HUES64 (cell line): ENCODE measurements at regions not wholly inside any gene's neighbourhood (a gene's known extent, or its start where the extent isn't known, plus 50 kb on each side); places are given as distances from the start of the nearest gene placed in this dataset.

ENCODE experiments used
- H3K27ac ChIP-seq: 2 replicates; pipeline ENCODE4 v1.7.0; 2013; ENCODE audit warnings: low read depth, low read length, inconsistent platforms
- H3K27me3 ChIP-seq: 2 replicates; pipeline ENCODE4 v1.6.1; 2013; ENCODE audit warnings: mild to moderate bottlenecking, low read length; ENCODE audit not compliant: insufficient read depth
- H3K36me3 ChIP-seq: 2 replicates; pipeline ENCODE4 v1.6.1; 2013; ENCODE audit warnings: mild to moderate bottlenecking, low read length; ENCODE audit not compliant: insufficient read depth
- H3K4me1 ChIP-seq: 2 replicates; pipeline ENCODE4 v1.6.1; 2013; ENCODE audit warnings: mild to moderate bottlenecking, low read length, moderate library complexity; ENCODE audit not compliant: insufficient read depth
- H3K4me3 ChIP-seq: 2 replicates; pipeline ENCODE4 v1.5.1; 2013; ENCODE audit warnings: mild to moderate bottlenecking, low read length, moderate library complexity
- H3K9ac ChIP-seq: 2 replicates; pipeline ENCODE4 v1.6.1; 2013; ENCODE audit warnings: mild to moderate bottlenecking, low read depth, low read length
- H3K9me3 ChIP-seq: 2 replicates; pipeline ENCODE4 v1.6.1; 2013; ENCODE audit warnings: low read depth, low read length; ENCODE audit not compliant: insufficient read depth
- WGBS: fragments of 150-250, 120-280 bp; methylation state at CpG from one replicate; pipeline ENCODE4 v1.1.7; 2013; ENCODE audit warnings: missing lambda C conversion rate; 5-methylcytosine and 5-hydroxymethylcytosine counted together

DNA sequence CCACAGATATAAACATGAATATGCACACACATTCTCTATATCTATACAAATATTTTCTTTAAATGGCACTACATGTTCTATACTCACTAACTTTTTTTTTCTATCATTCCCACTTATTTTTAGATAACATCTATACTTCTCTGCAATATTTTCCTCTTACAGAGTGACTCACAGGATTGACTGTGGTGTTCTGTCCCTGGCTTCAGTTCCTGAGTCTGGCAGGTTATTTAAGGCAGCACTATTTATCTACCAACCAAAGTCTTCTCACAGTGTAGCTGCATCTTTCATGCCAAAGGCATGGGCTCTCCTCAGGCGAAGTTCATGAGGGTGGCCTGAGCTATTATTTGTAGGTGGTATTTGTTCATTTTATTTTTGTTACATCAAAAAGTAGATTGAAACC, 409.0 kb downstream of the PRR16 start:
- Histone ChIP-seq H3K27me3 (no peaks in the 10 kb centered on the region), H3K4me1 (peaks cover 8% of the 10 kb centered on the region; the same call in 1 of the 2 replicates), H3K9ac (no peak overlapping the region), H3K27ac (no peak overlapping the region), H3K9me3 (no peaks in the 10 kb centered on the region), H3K4me3 (no peak overlapping the region), H3K36me3 (no peaks in the 10 kb centered on the region)
- 100% methylated on average over 1 of the region's 1 CpG for WGBS

DNA sequence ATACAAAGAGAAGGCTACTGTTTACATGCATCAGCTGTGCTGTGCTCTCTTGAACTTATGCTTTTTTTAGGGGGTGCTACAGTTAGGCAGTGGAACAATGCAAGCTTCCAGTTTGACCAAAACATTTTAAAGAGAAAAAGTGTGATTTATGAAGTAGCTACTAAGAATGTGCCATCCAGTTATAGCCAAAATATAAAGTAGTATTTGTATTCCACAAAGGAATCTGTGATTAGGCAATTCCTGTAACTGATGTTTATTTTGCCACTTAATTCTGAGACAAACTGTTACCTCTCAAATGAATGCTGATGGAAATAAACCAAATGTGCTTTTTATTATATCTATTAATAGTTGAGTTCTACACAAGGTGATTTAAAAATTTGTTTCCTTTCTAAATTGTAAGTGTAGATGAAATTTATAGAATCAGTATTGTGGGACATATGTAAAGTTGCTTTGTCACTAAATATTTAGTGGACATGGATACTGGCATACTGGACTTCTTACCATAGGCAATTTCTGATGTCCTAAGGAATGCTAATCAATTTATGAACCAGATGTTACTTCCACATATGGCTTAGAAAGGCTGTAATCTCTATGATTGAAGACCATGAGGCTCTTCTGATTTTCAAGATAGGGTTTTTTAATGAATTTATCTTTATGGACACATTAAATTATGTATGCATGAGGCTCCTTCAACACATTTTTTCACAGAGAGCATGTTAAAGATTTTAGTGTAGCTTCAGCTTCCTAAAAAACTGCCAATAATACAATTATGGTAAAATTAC, 410.2 kb downstream of the PRR16 start:
- Histone ChIP-seq H3K4me3 (no peak overlapping the region), H3K4me1 (no peaks in the 10 kb centered on the region), H3K9ac (no peak overlapping the region), H3K27me3 (no peaks in the 10 kb centered on the region), H3K36me3 (no peaks in the 10 kb centered on the region), H3K9me3 (no peaks in the 10 kb centered on the region), H3K27ac (no peak overlapping the region)

DNA sequence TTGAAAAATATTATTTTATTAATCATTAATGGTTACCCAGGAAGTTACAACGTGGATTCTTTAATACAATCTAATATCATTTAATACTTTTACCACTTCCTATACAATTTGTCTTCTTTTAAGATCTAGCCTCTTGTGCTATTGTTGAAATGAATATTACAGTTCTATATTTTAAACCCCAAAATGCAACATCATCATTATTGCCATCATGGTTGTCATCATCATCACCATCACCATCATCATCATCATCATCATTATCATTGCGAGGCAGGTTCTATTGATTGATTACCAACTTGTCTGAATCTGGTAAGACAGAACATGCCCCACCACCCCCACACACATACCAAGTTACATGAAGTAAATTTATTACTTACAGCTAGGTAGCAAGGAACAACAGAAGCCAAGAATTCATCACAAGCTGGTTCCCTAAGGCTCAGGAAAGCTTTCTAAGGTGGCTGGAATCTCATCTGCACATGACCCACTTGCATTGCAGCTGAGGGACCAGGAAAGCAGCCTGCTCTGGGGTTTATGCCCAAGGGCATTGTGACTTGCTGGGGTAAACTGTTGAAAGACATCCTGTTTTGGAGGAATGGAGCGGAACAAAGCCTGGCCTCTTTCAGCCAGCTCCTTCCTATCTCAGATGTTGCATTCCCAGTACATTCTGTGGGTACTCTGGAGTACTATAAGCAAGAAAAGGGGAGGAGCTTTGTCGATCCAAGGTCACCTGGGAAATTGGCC, 418.1 kb downstream of the PRR16 start:
- no peak overlapping the region for H3K4me3 ChIP-seq
- no peaks in the 10 kb centered on the region for H3K9me3 ChIP-seq
- no peaks in the 10 kb centered on the region for H3K4me1 ChIP-seq
- 82% methylated on average over 2 of the region's 4 CpGs for WGBS
- no peak overlapping the region for H3K9ac ChIP-seq
- no peaks in the 10 kb centered on the region for H3K36me3 ChIP-seq
- H3K27ac ChIP-seq, result no peak overlapping the region
- no peaks in the 10 kb centered on the region for H3K27me3 ChIP-seq

- no peak overlapping the region for H3K27ac ChIP-seq
- H3K4me1 ChIP-seq, result no peaks in the 10 kb centered on the region
- H3K9ac ChIP-seq, result no peak overlapping the region
- 96% methylated on average over 7 of the region's 7 CpGs for WGBS
- H3K9me3 ChIP-seq, result no peaks in the 10 kb centered on the region
- H3K36me3 ChIP-seq, result no peaks in the 10 kb centered on the region
- H3K27me3 ChIP-seq, result no peaks in the 10 kb centered on the region
- H3K4me3 ChIP-seq, result no peak overlapping the region
Measured at GRCh38 chr5:120886351-120886860, 422.3 kb downstream of the PRR16 start.

DNA sequence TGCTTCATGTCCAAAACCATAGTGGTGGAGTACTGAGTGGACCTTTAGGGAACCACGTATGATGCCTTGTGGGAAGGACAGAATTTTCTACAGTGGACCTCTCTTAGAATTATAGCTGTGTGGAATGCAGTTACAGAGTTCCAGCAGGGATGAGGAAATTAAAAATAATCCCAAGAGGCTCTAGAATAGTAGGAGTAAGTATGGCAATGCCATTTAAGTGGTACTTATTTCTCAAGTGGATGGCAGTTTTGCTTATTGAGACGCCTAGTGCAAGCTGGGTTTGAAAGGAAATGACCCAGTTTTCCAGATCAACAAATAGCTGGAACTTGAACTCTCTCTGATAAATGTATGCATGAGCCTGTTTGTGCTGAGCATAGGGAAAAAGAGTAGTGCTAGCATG, 431.6 kb downstream of the PRR16 start:
- Histone ChIP-seq H3K36me3 (no peaks in the 10 kb centered on the region), H3K9me3 (no peaks in the 10 kb centered on the region), H3K4me1 (no peaks in the 10 kb centered on the region), H3K9ac (no peak overlapping the region), H3K27me3 (no peaks in the 10 kb centered on the region), H3K4me3 (no peak overlapping the region), H3K27ac (no peak overlapping the region)
- WGBS, result 92% methylated on average over 2 of the region's 2 CpGs

GRCh38 chr5:120901199-120901598, 437.1 kb downstream of the PRR16 start:
- H3K9me3 ChIP-seq, result no peaks in the 10 kb centered on the region
- no peaks in the 10 kb centered on the region for H3K27me3 ChIP-seq
- no peaks in the 10 kb centered on the region for H3K4me1 ChIP-seq
- no peak overlapping the region for H3K9ac ChIP-seq
- H3K27ac ChIP-seq, result no peak overlapping the region
- H3K4me3 ChIP-seq, result no peak overlapping the region
- H3K36me3 ChIP-seq, result no peaks in the 10 kb centered on the region
- WGBS, result 91% methylated on average over 1 of the region's 1 CpG

DNA sequence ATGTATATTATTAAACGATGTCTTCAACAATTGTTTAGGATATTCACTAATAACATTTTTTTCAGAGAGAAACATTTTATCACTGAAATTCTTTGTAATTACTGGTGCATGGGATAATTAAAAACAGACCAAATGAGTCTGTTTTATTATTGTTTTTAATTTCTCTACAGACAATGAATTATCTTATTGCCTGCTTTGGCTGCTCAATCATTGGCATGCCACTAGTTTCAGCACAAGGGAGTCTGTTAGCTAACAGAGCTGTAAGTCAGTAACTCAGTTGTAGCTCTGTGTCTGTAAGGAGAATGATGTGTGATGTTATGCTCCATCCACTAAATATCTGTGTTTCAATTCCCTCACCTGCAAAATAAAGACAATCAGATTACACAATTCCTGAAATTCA, 443.9 kb downstream of the PRR16 start:
- Histone ChIP-seq H3K9me3 (no peaks in the 10 kb centered on the region), H3K27me3 (no peaks in the 10 kb centered on the region), H3K9ac (no peak overlapping the region), H3K4me3 (no peak overlapping the region), H3K4me1 (no peaks in the 10 kb centered on the region), H3K27ac (no peak overlapping the region), H3K36me3 (no peaks in the 10 kb centered on the region)
- no CpG with 5 or more reads among the region's 1 CpG for WGBS

DNA sequence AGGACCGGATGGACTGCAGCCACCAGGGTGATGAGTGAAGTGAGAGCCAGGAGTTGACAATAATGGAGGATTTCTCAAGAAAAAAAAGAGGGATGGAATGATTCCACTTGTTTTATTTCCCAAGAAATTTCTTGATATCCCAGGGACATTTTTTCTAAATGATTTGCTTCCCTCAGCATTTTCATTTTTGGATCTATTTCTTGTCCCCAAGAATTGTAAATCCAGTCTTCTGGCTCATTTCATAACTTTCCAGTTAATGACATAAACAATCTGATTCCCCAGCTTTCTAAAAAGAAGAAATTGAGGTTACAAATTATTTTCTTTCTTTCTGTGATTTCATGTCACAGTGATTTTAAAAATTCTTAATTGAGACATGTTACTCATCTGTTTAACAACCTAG, 446.5 kb downstream of the PRR16 start:
- no peak overlapping the region for H3K9ac ChIP-seq
- WGBS, result 80% methylated on average over 1 of the region's 1 CpG

DNA sequence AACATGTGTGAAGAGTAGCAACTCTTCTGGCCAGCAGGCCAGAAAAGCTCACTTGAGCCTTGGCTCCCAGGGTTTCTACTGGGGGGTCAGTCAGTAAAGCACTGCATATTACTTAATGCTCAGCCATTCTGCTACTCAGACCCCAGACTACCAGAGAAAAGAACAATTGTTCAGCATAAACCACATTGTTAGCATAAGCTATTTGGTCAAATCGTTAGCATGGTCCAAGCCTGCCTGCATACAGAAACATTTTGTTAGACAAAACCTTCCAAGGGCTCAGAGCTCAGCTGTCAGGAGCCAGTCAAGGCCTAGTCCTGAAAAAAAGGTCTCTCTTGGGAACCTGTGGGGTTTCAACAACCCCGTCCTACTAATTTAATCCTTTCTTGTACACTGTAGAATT, 449.3 kb downstream of the PRR16 start:
- Histone ChIP-seq H3K36me3 (no peaks in the 10 kb centered on the region), H3K9ac (no peak overlapping the region), H3K4me3 (no peak overlapping the region), H3K4me1 (peaks cover 4% of the 10 kb centered on the region), H3K27ac (no peak overlapping the region), H3K9me3 (no peaks in the 10 kb centered on the region), H3K27me3 (no peaks in the 10 kb centered on the region)
- 81% methylated on average over 1 of the region's 2 CpGs for WGBS

More for the DNA sequence above, 446.5 kb downstream of the PRR16 start:
- H3K36me3 ChIP-seq, result no peaks in the 10 kb centered on the region
- no peaks in the 10 kb centered on the region for H3K9me3 ChIP-seq
- no peak overlapping the region for H3K27ac ChIP-seq
- no peaks in the 10 kb centered on the region for H3K27me3 ChIP-seq
- no peak overlapping the region for H3K4me3 ChIP-seq
- peaks cover 3% of the 10 kb centered on the region for H3K4me1 ChIP-seq

DNA sequence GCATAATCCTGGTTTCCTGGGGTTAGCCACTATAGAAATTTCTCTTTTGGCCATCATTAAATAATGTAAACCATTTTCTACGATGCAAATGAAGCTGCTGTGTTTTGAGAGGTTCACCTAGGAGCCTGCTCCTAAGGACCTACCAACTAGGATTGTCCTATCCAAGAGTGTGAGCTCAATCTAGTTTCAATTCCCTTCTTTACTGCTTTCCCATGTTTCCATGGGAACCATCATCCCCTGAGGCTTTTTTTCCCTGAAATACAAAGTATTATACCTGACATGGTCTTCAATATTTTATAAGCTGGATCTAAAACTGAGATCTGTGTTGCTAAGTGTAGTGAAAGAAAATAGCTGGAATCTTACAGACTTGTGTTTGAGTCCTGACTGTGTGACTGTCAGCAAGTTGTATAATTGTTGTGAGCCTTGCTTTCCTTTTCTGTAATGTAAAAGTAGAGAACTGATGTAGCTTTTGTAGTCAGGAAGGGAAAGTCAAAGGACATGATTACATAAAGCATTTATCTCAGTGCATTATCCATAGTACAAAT, 453.2 kb downstream of the PRR16 start:
- WGBS, result 80% methylated on average over 1 of the region's 1 CpG
- no peaks in the 10 kb centered on the region for H3K27me3 ChIP-seq
- H3K4me1 ChIP-seq, result peaks cover 8% of the 10 kb centered on the region
- H3K9ac ChIP-seq, result no peak overlapping the region
- no peak overlapping the region for H3K27ac ChIP-seq
- no peak overlapping the region for H3K4me3 ChIP-seq
- H3K36me3 ChIP-seq, result no peaks in the 10 kb centered on the region
- H3K9me3 ChIP-seq, result no peaks in the 10 kb centered on the region

- H3K9me3 ChIP-seq, result no peaks in the 10 kb centered on the region
- WGBS, result 98% methylated on average over 2 of the region's 2 CpGs
- no peak overlapping the region for H3K9ac ChIP-seq
- no peak overlapping the region for H3K27ac ChIP-seq
- H3K4me3 ChIP-seq, result no peak overlapping the region
- no peaks in the 10 kb centered on the region for H3K27me3 ChIP-seq
- H3K36me3 ChIP-seq, result no peaks in the 10 kb centered on the region
- peaks cover 5% of the 10 kb centered on the region for H3K4me1 ChIP-seq
Measured at GRCh38 chr5:120919017-120919416, 454.9 kb downstream of the PRR16 start.
